Left forelimb (tissue), 1 donor: ENCODE measurements at regions not wholly inside any gene's neighbourhood (a gene's known extent, or its start where the extent isn't known, plus 50 kb on each side); places are given as distances from the start of the nearest gene placed in this dataset.

Source experiments
- DNase-seq: peaks from one replicate; pipeline ENCODE4 v3.0.0-alpha.2; 2018; ENCODE audit warnings: low spot score

- DNase-seq: no peak
Observed at GRCh38 chr7:109915670-109916069, 1175.3 kb upstream of the LRRN3 start.

DNA sequence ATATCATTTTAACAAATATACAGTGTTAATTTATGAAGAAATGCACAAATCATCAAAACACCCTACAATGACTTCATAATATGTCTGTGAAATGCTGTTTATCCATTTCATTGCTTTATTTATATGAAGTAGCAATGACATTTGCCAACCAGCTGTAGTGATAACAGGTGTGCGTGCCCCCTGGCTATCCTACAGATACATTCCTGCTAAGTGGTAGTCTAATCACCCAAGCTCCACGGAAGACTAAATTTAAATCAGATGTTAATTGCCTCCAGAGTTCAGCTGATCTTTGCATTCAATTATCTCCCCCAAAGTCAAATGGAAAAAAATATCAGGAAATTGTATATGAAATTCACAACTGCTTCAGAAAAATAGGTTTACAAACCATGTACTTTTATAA is 1164.2 kb upstream of the LRRN3 start:
- no peak for DNase-seq

- DNase-seq: no peak
Observed at GRCh38 chr7:109930049-109930448, 1160.9 kb upstream of the LRRN3 start.

DNA sequence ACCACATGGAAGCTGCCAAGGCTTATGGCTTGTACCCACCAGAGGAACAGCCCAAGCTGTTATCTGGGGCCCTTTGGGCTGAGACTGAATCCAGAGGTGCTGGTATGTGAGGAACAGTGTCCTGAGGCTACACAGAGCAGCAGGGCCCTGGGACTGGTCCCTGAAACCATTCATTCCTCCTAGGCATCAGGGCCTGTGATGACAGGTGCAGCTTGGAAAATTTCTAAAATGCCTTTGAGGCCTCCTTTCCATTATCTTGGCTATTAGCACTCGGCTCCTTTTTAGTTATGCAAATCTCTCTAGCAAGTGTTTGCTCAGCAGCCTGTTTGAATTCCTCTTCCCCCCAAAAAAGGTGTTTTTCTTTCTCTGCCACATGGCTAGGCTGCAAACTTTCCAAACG is 1151.7 kb upstream of the LRRN3 start:
- no peak for DNase-seq

DNA sequence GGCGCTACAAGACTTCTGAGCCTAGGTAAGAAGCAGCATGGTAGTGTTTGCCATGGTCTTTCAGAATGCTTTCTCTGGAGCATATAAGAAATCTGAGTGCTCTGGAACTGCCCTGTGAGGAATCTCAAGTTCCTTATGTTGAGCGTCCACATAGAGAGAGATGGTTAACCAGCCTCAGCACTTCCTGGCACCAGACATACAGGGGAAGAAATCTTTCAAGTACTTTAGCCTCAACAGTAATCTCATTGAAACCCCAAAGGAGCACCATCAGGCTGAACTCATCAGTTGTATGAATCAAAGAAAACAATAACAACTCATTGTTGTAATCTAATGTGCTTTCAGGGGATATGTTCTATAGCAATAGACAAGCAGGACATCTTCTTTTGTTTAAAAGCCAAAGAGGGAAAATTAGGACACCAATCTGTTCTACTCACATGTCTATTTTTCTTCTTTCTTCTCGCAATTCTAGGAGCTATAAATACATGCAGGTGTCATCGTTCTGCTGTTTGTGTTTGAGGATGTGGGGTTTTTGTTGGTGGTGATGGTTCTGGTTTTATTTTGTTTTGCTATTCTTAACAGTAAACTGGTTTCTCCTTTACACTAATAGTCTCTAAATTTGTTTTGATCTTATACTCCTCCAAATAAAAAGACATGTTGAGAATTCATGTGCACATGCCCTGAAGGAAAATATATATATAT is 1145.0 kb upstream of the LRRN3 start:
- DNase-seq: no peak

DNA sequence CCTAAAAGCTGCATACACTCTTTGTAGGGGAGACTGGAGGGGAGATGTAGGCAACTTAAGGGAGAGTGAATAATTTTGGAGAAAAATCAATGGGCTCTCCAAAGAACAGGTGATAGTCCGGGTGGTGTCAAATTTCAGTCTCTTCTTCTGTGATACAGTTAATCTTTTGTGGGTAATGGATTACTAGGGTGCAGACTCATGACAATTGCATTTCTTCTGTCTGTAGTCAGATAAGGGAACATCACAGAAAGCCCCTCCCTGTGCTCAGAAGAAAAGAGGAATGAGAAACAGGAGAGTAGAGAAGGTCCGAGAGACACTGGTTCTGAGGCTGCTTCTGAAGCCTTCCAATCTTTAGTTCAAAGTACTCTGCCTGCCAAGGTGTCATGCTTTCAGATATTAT is 1140.7 kb upstream of the LRRN3 start:
- no peak for DNase-seq

- no peak for DNase-seq
Observed at GRCh38 chr7:109950821-109951564, 1139.9 kb upstream of the LRRN3 start.

GRCh38 chr7:109951565-109951928 is 1139.4 kb upstream of the LRRN3 start:
- no peak for DNase-seq

DNA sequence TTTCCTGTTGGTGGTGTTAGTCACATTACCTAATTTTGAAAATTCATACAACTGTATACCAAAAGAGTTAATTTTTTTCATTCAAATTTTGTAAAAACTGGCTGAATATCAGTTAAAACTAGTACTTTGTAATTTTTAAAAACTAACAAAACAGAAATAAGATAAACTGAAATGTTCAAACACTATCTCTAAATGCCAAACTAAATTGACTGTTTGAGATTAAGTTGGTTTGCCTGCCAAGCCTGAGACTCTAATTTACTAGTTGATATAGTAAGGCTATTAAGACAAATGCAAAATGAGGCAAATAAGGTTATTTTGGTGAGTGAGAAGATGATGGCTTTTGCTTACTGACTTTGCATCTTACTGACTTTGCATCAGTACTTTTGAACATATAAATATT is 1134.9 kb upstream of the LRRN3 start:
- DNase-seq: no peak

- DNase-seq: no peak
Observed at GRCh38 chr7:109956916-109957315, 1134.0 kb upstream of the LRRN3 start.

DNA sequence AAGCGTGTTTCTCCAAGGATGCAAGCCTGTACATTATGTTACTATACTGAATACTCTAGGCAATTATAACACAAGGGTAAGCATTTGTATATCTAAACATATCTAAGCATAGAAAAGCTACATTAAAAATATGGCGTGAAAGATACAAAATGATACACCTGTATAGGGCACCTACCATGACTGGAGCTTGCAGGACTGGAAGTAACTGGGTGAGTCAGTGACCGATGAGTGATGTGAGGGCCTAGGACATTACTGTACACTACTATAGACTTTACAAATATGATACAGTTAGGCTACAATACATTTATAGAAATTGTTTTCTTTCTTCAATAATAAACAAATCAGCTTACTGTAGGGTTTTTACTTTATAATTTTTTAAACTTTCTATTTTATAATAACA is 1127.2 kb upstream of the LRRN3 start:
- no peak for DNase-seq

DNA sequence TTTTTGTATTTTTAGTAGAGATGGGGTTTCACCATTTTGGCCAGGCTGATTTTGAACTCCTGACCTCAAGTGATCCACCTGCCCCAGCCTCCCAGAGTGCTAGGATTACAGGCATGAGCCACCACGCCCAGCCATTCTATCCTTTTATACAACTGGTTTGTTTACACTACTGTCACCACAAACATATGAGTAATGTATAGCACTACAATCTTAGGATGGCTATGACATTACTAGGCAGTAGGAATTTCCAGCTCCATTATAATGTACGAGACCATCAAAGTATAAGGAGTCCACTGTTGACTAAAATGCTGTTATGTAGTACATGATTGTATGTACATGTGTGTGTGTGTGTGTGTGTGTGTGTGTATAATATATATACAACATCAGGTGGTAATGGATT is 1126.1 kb upstream of the LRRN3 start:
- no peak for DNase-seq

GRCh38 chr7:109967406-109967805 is 1123.5 kb upstream of the LRRN3 start:
- no peak for DNase-seq

- no peak for DNase-seq
Observed at GRCh38 chr7:109983618-109984017, 1107.3 kb upstream of the LRRN3 start.

- no peak for DNase-seq
Observed at GRCh38 chr7:109984729-109985128, 1106.2 kb upstream of the LRRN3 start.

GRCh38 chr7:109986701-109987100 is 1104.2 kb upstream of the LRRN3 start:
- DNase-seq: no peak

- no peak for DNase-seq
Observed at GRCh38 chr7:109996411-109996810, 1094.5 kb upstream of the LRRN3 start.

- no peak for DNase-seq
Observed at GRCh38 chr7:109996927-109997326, 1094.0 kb upstream of the LRRN3 start.

DNA sequence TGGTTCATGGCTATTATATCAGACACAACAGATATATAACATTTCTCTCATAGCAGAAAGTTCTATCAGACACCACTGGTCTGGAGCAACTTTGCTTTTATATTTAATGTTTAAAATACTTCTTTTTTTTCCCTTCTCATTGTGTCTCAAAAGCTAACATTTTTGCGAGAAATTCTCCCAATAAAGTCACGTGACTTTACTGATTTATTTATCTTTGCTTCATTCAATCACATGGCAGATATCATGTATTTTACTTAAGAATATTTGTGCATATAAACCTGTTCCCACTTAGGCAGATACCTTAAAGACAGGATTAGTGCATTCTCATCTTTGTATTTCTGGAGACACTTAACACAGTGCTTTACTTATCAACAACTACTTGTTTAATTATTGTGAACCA is 1093.1 kb upstream of the LRRN3 start:
- no peak for DNase-seq

DNA sequence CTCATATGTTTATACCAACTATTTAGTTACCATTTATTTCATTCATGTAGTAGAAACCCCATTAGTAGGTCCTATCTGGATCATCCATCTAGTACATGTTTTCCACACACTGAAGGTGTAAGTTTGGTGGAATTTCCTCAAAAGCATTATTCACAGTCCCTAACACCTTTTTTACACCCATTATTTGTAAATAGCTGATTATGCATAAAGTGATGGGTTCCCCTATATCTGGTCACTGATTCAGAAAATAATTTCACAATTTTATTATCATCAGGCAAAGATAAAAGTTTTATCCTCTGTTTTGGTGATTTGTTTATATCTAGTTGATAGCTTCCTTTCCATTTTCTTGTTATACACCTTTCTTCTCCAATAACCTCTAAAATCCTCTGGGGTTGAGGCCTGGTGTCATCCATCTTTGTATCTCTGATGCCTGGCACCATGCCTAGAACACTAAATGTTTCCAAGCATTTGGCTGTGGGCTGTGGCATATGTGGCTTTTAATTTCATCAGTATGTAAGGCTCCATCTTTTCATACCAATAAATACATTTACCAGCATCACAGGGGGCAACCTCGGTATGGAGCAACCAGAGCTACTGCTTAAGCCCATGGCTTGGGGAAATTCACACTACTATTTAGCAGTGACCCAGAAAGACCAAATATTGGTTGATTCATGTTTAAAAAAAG is 1089.5 kb upstream of the LRRN3 start:
- no peak for DNase-seq

DNA sequence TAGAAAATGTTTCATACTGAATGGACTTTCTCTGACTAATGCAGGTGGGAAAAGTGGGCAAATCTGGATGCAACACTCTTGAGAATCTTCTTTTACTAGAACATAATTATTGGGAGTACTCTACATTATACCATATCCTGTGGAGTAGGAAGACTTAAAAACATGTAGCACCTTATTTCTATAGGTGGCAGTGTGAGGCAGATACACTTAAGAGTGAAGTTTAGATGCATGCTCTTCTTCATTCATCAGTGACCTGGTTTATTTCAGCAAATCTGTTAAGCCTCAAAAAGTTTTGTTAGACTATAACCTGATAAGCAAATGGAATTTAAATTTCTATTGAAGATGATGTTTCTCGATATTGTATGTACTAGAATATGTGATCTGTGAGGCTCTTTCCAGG is 1087.1 kb upstream of the LRRN3 start:
- DNase-seq: no peak

DNA sequence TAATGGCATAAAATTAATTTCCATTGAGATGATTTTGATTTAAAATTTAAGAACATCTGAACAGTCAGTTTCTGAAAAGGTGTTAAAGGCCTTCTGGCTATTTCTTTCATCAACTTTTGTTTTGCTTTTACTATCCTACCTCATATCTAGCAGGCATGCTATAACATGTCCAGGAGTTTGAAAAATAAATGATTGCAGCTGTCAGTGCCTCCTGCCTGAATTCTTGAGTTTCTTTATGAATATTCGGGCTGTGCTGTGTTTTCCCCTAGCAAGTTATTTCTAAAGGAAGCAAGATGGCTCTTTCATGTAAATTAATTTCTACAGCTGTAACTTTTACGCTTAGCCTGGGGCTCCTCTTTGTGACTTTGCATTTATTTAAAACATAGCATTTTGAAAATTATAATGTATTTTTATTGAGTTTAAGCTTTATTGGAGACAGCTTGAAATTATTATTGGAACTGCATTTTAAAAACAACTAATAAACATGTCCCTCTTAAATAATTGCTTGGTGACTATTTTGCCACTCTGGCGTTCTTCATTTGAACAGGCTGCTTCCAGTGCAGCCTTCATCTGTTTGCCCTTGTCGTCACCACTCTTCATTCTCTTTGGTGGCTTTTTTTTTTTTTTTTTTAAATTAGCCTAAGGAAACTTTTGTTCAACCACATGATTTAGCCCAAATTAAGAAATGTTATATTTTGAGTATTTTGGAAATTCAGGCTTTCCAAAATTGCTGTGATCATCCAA is 1083.4 kb upstream of the LRRN3 start:
- no peak for DNase-seq

DNA sequence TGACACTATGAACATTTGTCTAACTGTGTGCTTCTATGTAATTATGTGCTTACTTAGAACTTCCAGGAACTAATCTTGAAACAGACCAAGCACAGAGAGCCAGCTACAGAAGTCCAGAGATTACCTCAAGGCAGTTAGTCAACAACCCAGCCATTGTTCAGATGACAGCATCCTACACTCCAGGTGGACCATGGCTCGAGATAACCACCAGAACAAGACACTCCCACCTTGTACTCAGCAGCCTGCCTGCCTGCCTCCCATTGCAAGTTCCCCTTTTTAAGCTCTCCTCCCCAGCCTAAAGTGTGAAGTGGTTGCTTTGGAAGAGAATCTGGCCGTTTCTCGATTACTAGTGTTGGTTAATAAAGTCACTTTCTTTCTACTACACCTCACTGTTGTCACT is 1080.6 kb upstream of the LRRN3 start:
- DNase-seq: no peak
